Panc1 (cell line): ENCODE measurements at regions not wholly inside any gene's neighbourhood (a gene's known extent, or its start where the extent isn't known, plus 50 kb on each side); places are given as distances from the start of the nearest gene placed in this dataset.

Source experiments
- ATAC-seq: fragments of 200-7000 bp; cut with Tn5 transposase; 2 replicates; pipeline ENCODE4 v1.9.1; 2020; ENCODE audit warnings: mild to moderate bottlenecking, moderate library complexity
- BruUV-seq: library from RNA; stranded (reverse); fragments of 400-500 nt; replicated peaks from 2 replicates; lab custom pipeline; 2021; lab: Mats Ljungman, UMichigan
- CTCF ChIA-PET: fragments of 300-600 bp; sonication (Branson Sonifier 250); formaldehyde crosslinking; loops from one replicate; lab custom pipeline; 2022; ENCODE audit warnings: antibody characterized with exemption; lab: Charles Lee
- POLR2A ChIA-PET: fragments of 300-600 bp; sonication (Branson Sonifier 250); formaldehyde crosslinking; loops from one replicate; lab custom pipeline; 2022; ENCODE audit warnings: antibody characterized with exemption; lab: Charles Lee
- DNase-seq: peaks from one replicate; pipeline ENCODE4 v3.0.0-alpha.2; 2010; ENCODE audit warnings: low read depth, low spot score
- H3K27ac ChIP-seq: 2 replicates; pipeline ENCODE4 v1.5.1; 2011; ENCODE audit warnings: mild to moderate bottlenecking, low read length, inconsistent platforms
- H3K27me3 ChIP-seq: fragments of 200-500 bp; sonication (Bioruptor generic); 2 replicates; pipeline ENCODE4 v1.6.0; 2014; ENCODE audit warnings: low read length, inconsistent platforms; ENCODE audit not compliant: control insufficient read depth, insufficient read depth
- H3K36me3 ChIP-seq: fragments of 200-500 bp; sonication (Bioruptor generic); 2 replicates; pipeline ENCODE4 v1.5.1; 2014; ENCODE audit warnings: inconsistent platforms, mild to moderate bottlenecking, low read length, moderate library complexity; ENCODE audit not compliant: control insufficient read depth, insufficient read depth
- H3K4me1 ChIP-seq: 2 replicates; pipeline ENCODE4 v1.5.1; 2011; ENCODE audit warnings: inconsistent platforms, mild to moderate bottlenecking, low read length, moderate library complexity; ENCODE audit not compliant: control insufficient read depth, insufficient read depth
- H3K4me3 ChIP-seq, 2 experiments: 2 replicates each; pipeline ENCODE4 v1.5.1; 2011 to 2012; ENCODE audit warnings: low read depth in 2 of 2, low read length in 2 of 2, mild to moderate bottlenecking in 2 of 2, inconsistent platforms in 1 of 2, moderate library complexity in 1 of 2
- H3K9me3 ChIP-seq: fragments of 200-500 bp; sonication (Bioruptor generic); 2 replicates; pipeline ENCODE4 v1.5.1; 2014; ENCODE audit warnings: low read depth, mild to moderate bottlenecking, inconsistent platforms, low read length, moderate library complexity; ENCODE audit not compliant: control insufficient read depth, insufficient read depth
- POLR2AphosphoS5 ChIP-seq: IDR thresholded peaks from 2 replicates; pipeline ENCODE4 v1.6.1; 2012; ENCODE audit warnings: mild to moderate bottlenecking, low read depth, low read length, moderate library complexity
- SIN3A ChIP-seq: IDR thresholded peaks from 2 replicates; pipeline ENCODE4 v1.6.1; 2012; ENCODE audit warnings: low read depth, mild to moderate bottlenecking, low read length, moderate library complexity, borderline replicate concordance; ENCODE audit not compliant: insufficient read depth
- TCF7L2 ChIP-seq: IDR thresholded peaks from 2 replicates; pipeline ENCODE4 v1.6.1; 2011; ENCODE audit warnings: mild to moderate bottlenecking, low read depth, low read length, inconsistent platforms
- in situ Hi-C: cut with HindIII; loops from 2 replicates; pipeline ENCODE4 v1.10.0; 2016; ENCODE audit warnings: low sequenced_read_pairs, low pct_unique_long_range_greater_than_20kb
- intact Hi-C: fragments of 100-400 bp; cut with micrococcal nuclease; formaldehyde crosslinking; loops from one replicate; pipeline ENCODE4 v1.10.0; 2022; ENCODE audit not compliant: unreplicated experiment
- TF ChIP-seq, protein P1 (sequence below), 2 experiments: IDR thresholded peaks; 2 replicates each; pipeline ENCODE4 v1.6.1; 2011 to 2012; ENCODE audit warnings: low read depth in 2 of 2, control low read depth in 1 of 2, low read length in 1 of 2, mild to moderate bottlenecking in 1 of 2, moderate library complexity in 1 of 2; ENCODE audit not compliant: insufficient read depth in 1 of 2
- TF ChIP-seq, protein P2 (sequence below): fragments of 450-650 bp; IDR thresholded peaks from 2 replicates; pipeline ENCODE4 v1.5.1; 2017; ENCODE audit warnings: mild to moderate bottlenecking

GRCh38 chr1:115220340-115221270 is 117.4 kb downstream of the NGF start:
- Histone ChIP-seq H3K4me1 (no peaks in the 10 kb centered on the region), H3K36me3 (no peaks in the 10 kb centered on the region), H3K9me3 (no peaks in the 10 kb centered on the region), H3K27ac (no peak overlapping the region), H3K27me3 (no peaks in the 10 kb centered on the region), H3K4me3 (no peak overlapping the region)
- CTCF ChIA-PET = no interaction called here
- TF ChIP-seq TCF7L2 = no peak
- no peak for TF ChIP-seq SIN3A
- TF ChIP-seq, protein P1, sequence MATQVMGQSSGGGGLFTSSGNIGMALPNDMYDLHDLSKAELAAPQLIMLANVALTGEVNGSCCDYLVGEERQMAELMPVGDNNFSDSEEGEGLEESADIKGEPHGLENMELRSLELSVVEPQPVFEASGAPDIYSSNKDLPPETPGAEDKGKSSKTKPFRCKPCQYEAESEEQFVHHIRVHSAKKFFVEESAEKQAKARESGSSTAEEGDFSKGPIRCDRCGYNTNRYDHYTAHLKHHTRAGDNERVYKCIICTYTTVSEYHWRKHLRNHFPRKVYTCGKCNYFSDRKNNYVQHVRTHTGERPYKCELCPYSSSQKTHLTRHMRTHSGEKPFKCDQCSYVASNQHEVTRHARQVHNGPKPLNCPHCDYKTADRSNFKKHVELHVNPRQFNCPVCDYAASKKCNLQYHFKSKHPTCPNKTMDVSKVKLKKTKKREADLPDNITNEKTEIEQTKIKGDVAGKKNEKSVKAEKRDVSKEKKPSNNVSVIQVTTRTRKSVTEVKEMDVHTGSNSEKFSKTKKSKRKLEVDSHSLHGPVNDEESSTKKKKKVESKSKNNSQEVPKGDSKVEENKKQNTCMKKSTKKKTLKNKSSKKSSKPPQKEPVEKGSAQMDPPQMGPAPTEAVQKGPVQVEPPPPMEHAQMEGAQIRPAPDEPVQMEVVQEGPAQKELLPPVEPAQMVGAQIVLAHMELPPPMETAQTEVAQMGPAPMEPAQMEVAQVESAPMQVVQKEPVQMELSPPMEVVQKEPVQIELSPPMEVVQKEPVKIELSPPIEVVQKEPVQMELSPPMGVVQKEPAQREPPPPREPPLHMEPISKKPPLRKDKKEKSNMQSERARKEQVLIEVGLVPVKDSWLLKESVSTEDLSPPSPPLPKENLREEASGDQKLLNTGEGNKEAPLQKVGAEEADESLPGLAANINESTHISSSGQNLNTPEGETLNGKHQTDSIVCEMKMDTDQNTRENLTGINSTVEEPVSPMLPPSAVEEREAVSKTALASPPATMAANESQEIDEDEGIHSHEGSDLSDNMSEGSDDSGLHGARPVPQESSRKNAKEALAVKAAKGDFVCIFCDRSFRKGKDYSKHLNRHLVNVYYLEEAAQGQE (IDR thresholded peaks at IDR 0.05; ENCODE audit: insufficient read depth in 1 of 2, low read depth in 2 of 2, low read length in 1 of 2) = no peak
- TF ChIP-seq, protein P2, sequence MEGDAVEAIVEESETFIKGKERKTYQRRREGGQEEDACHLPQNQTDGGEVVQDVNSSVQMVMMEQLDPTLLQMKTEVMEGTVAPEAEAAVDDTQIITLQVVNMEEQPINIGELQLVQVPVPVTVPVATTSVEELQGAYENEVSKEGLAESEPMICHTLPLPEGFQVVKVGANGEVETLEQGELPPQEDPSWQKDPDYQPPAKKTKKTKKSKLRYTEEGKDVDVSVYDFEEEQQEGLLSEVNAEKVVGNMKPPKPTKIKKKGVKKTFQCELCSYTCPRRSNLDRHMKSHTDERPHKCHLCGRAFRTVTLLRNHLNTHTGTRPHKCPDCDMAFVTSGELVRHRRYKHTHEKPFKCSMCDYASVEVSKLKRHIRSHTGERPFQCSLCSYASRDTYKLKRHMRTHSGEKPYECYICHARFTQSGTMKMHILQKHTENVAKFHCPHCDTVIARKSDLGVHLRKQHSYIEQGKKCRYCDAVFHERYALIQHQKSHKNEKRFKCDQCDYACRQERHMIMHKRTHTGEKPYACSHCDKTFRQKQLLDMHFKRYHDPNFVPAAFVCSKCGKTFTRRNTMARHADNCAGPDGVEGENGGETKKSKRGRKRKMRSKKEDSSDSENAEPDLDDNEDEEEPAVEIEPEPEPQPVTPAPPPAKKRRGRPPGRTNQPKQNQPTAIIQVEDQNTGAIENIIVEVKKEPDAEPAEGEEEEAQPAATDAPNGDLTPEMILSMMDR = no peak
- TF ChIP-seq POLR2AphosphoS5 = no peak
- BruUV-seq = no TSS peak
- in situ Hi-C loops = no loop called here
- POLR2A ChIA-PET = no interaction called here
- ATAC-seq (no peak), DNase-seq (no peak)
- intact Hi-C loops = no loop called here

- Histone ChIP-seq H3K4me1 (no peaks in the 10 kb centered on the region), H3K27me3 (no peaks in the 10 kb centered on the region), H3K4me3 (no peak overlapping the region), H3K9me3 (no peaks in the 10 kb centered on the region), H3K27ac (no peak overlapping the region), H3K36me3 (no peaks in the 10 kb centered on the region)
- TF ChIP-seq, protein P2 = no peak
- TF ChIP-seq, protein P1 (IDR thresholded peaks at IDR 0.05; ENCODE audit: insufficient read depth in 1 of 2, low read depth in 2 of 2, low read length in 1 of 2) = no peak
- no peak for TF ChIP-seq TCF7L2
- no peak for TF ChIP-seq POLR2AphosphoS5
- no peak for TF ChIP-seq SIN3A
- POLR2A ChIA-PET = no interaction called here
- in situ Hi-C loops = no loop called here
- intact Hi-C loops = no loop called here
- no TSS peak for BruUV-seq
- ATAC-seq = no peak
- DNase-seq = no peak
- CTCF ChIA-PET = no interaction called here
Observed at GRCh38 chr1:115219927-115220326, 118.1 kb downstream of the NGF start.
